Ovary (tissue), 3 donors: ENCODE measurements at regions not wholly inside any gene's neighbourhood (a gene's known extent, or its start where the extent isn't known, plus 50 kb on each side); places are given as distances from the start of the nearest gene placed in this dataset.

ENCODE experiments used
- EP300 ChIP-seq: sonication (generic); formaldehyde crosslinking; IDR thresholded peaks from one replicate; pipeline ENCODE4 v1.6.1; 2017; ENCODE audit warnings: antibody characterized with exemption
- POLR2A ChIP-seq: fragments of 450-650 bp; IDR thresholded peaks from one replicate; pipeline ENCODE4 v1.6.1; 2017; ENCODE audit warnings: antibody characterized with exemption, mild to moderate bottlenecking, moderate library complexity
- TF ChIP-seq, protein P1 (sequence below), 3 donors: fragments of 450-650 bp in 2 of 3; fragments of 200-600 bp in 1 of 3; IDR thresholded peaks; one replicate each; pipeline versions ENCODE4 v1.5.1 to v1.8.0; 2016 to 2022; ENCODE audit warnings: antibody characterized with exemption in 3 of 3, mild to moderate bottlenecking in 1 of 3
- donor health status: DM: no; HTN: no; CAD: no.

DNA sequence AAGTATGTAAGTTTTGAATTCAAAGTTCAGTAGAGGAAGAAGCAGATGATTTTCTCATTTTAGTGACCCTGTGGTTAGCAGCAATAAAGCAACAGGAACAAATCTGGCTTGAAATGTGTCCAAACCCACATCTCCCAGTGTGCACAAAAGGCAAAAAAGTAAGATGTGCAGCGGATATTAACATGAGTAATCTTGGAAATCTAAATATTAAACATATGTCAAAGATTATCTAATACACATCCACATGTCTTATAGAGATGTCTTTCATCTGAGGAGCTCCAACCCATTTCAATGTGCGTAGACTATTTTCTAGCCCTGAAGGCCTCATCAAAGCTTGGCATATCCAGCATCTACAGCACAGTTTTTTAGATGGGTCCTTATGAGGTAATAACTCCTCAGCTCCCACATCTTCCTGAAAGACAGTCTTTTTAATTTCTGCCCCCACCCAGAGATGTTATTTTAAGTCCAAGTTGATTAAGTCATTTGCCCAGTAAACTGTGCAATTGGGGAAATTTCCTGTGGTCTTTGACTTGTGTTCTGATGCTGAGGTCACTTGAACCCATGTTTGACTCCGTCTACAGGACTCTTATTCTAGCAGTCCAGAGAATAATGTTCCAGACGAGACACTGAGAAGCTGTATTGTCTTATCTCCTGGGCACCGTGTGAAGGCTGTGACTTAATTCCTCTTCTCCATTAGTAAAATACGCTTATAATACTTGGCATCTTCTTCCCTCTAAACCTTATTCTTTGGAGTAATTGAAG lies 73.7 kb downstream of the LMO4 start:
- TF ChIP-seq POLR2A (no peak), EP300 (no peak)
- TF ChIP-seq, protein P1, sequence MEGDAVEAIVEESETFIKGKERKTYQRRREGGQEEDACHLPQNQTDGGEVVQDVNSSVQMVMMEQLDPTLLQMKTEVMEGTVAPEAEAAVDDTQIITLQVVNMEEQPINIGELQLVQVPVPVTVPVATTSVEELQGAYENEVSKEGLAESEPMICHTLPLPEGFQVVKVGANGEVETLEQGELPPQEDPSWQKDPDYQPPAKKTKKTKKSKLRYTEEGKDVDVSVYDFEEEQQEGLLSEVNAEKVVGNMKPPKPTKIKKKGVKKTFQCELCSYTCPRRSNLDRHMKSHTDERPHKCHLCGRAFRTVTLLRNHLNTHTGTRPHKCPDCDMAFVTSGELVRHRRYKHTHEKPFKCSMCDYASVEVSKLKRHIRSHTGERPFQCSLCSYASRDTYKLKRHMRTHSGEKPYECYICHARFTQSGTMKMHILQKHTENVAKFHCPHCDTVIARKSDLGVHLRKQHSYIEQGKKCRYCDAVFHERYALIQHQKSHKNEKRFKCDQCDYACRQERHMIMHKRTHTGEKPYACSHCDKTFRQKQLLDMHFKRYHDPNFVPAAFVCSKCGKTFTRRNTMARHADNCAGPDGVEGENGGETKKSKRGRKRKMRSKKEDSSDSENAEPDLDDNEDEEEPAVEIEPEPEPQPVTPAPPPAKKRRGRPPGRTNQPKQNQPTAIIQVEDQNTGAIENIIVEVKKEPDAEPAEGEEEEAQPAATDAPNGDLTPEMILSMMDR (IDR thresholded peaks at IDR 0.05), result no peak
